Right atrium auricular region (tissue), 2 donors: ENCODE measurements at regions not wholly inside any gene's neighbourhood (a gene's known extent, or its start where the extent isn't known, plus 50 kb on each side); places are given as distances from the start of the nearest gene placed in this dataset.

Experiments used
- DNase-seq: peaks from one replicate; pipeline ENCODE4 v3.0.0-alpha.2; 2019; ENCODE audit warnings: low spot score
- H3K27ac ChIP-seq, 2 donors: fragments of 200-600 bp; sonication (generic); 1 replicate in 1 of 2; 2 replicates in 1 of 2; pipeline ENCODE4 v1.5.1; 2016 to 2019
- H3K27me3 ChIP-seq, 2 donors: fragments of 200-600 bp; sonication (generic); one replicate each; pipeline versions ENCODE4 v1.5.1 to v1.6.0; 2017 to 2019
- H3K36me3 ChIP-seq: fragments of 200-600 bp; sonication (generic); one replicate; pipeline ENCODE4 v1.5.1; 2016
- H3K4me1 ChIP-seq, 2 donors: fragments of 200-600 bp; sonication (generic); one replicate each; pipeline versions ENCODE4 v1.5.1 to v1.6.0; 2017 to 2019
- H3K4me3 ChIP-seq, 2 donors: fragments of 200-600 bp; sonication (generic); 1 replicate in 1 of 2; 2 replicates in 1 of 2; pipeline ENCODE4 v1.5.1; 2017 to 2019; ENCODE audit warnings: mild to moderate bottlenecking in 1 of 2, moderate library complexity in 1 of 2
- H3K9me3 ChIP-seq, 2 donors: fragments of 200-600 bp; sonication (generic); one replicate each; pipeline ENCODE4 v1.5.1; 2019
- CTCF ChIP-seq, 2 donors: fragments of 200-600 bp; sonication (generic); IDR thresholded peaks; one replicate each; pipeline ENCODE4 v1.5.1; 2019; ENCODE audit warnings: antibody characterized with exemption in 2 of 2

GRCh38 chr5:143662020-143662419 is 149.9 kb upstream of the HMHB1 start:
- Histone ChIP-seq H3K27ac (no peak overlapping the region), H3K4me3 (no peak overlapping the region), H3K27me3 (no peaks in the 10 kb centered on the region), H3K4me1 (no peaks in the 10 kb centered on the region), H3K36me3 (no peaks in the 10 kb centered on the region), H3K9me3 (no peaks in the 10 kb centered on the region)
- no peak for DNase-seq
- no peak for TF ChIP-seq CTCF (IDR thresholded peaks at IDR 0.05)

DNA sequence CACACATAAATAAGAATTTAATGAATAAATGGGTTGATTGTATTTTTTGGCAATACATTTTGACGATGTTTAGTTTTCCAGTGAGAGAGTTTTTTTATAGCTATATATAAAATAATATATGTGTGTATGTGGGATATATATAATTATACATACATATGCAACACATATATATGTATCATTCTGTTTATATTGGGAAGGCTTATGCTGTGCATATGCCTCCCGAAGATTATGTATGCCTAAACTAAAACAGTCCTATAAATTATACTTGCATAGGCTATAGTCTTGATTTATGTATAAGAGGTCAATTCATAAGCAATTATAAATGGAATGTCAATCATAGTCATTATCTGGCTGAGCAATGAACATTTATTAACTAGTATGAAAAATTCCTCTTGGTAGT is 151.3 kb upstream of the HMHB1 start:
- Histone ChIP-seq H3K36me3 (no peaks in the 10 kb centered on the region), H3K4me3 (no peak overlapping the region), H3K9me3 (no peaks in the 10 kb centered on the region), H3K27me3 (no peaks in the 10 kb centered on the region), H3K4me1 (no peaks in the 10 kb centered on the region), H3K27ac (no peak overlapping the region)
- no peak for TF ChIP-seq CTCF (IDR thresholded peaks at IDR 0.05)
- no peak for DNase-seq

DNA sequence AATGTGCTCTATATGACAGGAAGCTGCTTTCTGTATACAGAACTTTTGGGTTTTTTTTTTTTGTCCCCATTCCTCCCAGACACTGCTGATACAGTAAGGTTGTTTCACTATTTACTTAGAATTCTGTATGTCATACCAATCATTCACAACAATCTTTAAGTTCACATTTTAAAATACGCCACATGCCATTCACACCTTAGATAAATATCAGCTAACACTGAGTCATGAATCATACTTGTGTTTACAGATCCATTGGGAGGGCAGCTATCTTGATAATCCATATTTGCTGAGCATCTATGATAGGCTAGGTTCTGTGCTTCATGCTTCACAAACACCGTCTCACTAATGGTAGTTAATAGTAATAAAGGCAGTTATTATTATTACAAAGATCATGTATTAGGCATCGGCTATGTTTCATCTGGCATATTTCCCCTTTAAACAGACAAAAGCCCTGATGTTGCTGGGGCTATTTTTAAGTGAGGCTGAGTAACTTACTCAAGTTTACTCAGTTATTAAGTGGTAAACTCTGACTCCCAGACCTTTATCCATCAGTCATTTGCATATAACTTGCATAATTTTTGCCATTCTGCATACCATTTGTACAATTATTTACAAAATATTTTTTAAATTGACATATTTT is 152.2 kb upstream of the HMHB1 start:
- no peak for DNase-seq
- no peaks in the 10 kb centered on the region for H3K36me3 ChIP-seq
- no peak overlapping the region for H3K4me3 ChIP-seq
- no peak for TF ChIP-seq CTCF (IDR thresholded peaks at IDR 0.05)
- H3K27me3 ChIP-seq: no peaks in the 10 kb centered on the region
- H3K9me3 ChIP-seq: no peaks in the 10 kb centered on the region
- no peaks in the 10 kb centered on the region for H3K4me1 ChIP-seq
- no peak overlapping the region for H3K27ac ChIP-seq

- no peak for TF ChIP-seq CTCF (IDR thresholded peaks at IDR 0.05)
- no peaks in the 10 kb centered on the region for H3K4me1 ChIP-seq
- DNase-seq: no peak
- no peak overlapping the region for H3K27ac ChIP-seq
- H3K9me3 ChIP-seq: no peaks in the 10 kb centered on the region
- no peaks in the 10 kb centered on the region for H3K36me3 ChIP-seq
- no peak overlapping the region for H3K4me3 ChIP-seq
- H3K27me3 ChIP-seq: no peaks in the 10 kb centered on the region
Observed at GRCh38 chr5:143658956-143659355, 153.0 kb upstream of the HMHB1 start.

- H3K36me3 ChIP-seq: no peaks in the 10 kb centered on the region
- no peaks in the 10 kb centered on the region for H3K27me3 ChIP-seq
- H3K9me3 ChIP-seq: no peaks in the 10 kb centered on the region
- DNase-seq: no peak
- no peak overlapping the region for H3K4me3 ChIP-seq
- TF ChIP-seq CTCF (IDR thresholded peaks at IDR 0.05): no peak
- H3K27ac ChIP-seq: no peak overlapping the region
- H3K4me1 ChIP-seq: no peaks in the 10 kb centered on the region
Observed at GRCh38 chr5:143657647-143658285, 154.2 kb upstream of the HMHB1 start.
